RWPE2 (cell line): ENCODE measurements at regions not wholly inside any gene's neighbourhood (a gene's known extent, or its start where the extent isn't known, plus 50 kb on each side); places are given as distances from the start of the nearest gene placed in this dataset.

ENCODE experiments used
- ATAC-seq: fragments of 200-7000 bp; cut with Tn5 transposase; 3 replicates; pipeline ENCODE4 v1.9.1; 2021; ENCODE audit warnings: low read depth
- DNase-seq: peaks from one replicate; pipeline ENCODE4 v3.0.0-alpha.2; 2020; ENCODE audit warnings: low spot score
- H3K27ac ChIP-seq: fragments of 450-650 bp; 2 replicates; pipeline ENCODE4 v1.5.1; 2017; ENCODE audit warnings: mild to moderate bottlenecking; ENCODE audit not compliant: poor library complexity, severe bottlenecking
- H3K27me3 ChIP-seq: fragments of 250-450 bp; sonication (Bioruptor Pico); 2 replicates; pipeline ENCODE4 v1.5.1; 2021; ENCODE audit warnings: mild to moderate bottlenecking, moderate library complexity; ENCODE audit not compliant: insufficient read depth, poor library complexity, severe bottlenecking
- H3K36me3 ChIP-seq: fragments of 250-450 bp; sonication (Bioruptor Pico); 2 replicates; pipeline ENCODE4 v1.5.1; 2020; ENCODE audit warnings: low read depth, mild to moderate bottlenecking, moderate library complexity
- H3K4me1 ChIP-seq: fragments of 250-450 bp; sonication (Bioruptor Pico); 2 replicates; pipeline ENCODE4 v1.5.1; 2021; ENCODE audit warnings: mild to moderate bottlenecking, moderate library complexity; ENCODE audit not compliant: insufficient read depth, poor library complexity, severe bottlenecking
- H3K4me3 ChIP-seq: fragments of 250-450 bp; sonication (Bioruptor Pico); 2 replicates; pipeline ENCODE4 v1.5.1; 2021; ENCODE audit warnings: mild to moderate bottlenecking, moderate library complexity; ENCODE audit not compliant: severe bottlenecking
- H3K9me3 ChIP-seq: fragments of 250-450 bp; sonication (Bioruptor Pico); 2 replicates; pipeline ENCODE4 v1.5.1; 2021; ENCODE audit warnings: mild to moderate bottlenecking, moderate library complexity; ENCODE audit not compliant: severe bottlenecking
- CTCF ChIP-seq: fragments of 450-650 bp; IDR thresholded peaks from one replicate; pipeline ENCODE4 v1.5.1; 2017; ENCODE audit warnings: mild to moderate bottlenecking, moderate library complexity; ENCODE audit not compliant: poor library complexity, severe bottlenecking

GRCh38 chr13:59607172-59607571 lies 556.6 kb downstream of the DIAPH3 start:
- ATAC-seq, result no peak
- no peak for TF ChIP-seq CTCF
- Histone ChIP-seq H3K36me3 (no peaks in the 10 kb centered on the region), H3K9me3 (no peaks in the 10 kb centered on the region), H3K27me3 (no peaks in the 10 kb centered on the region), H3K27ac (no peak overlapping the region), H3K4me1 (no peaks in the 10 kb centered on the region), H3K4me3 (no peak overlapping the region)
- no peak for DNase-seq

- no peak overlapping the region for H3K4me3 ChIP-seq
- no peak overlapping the region for H3K27ac ChIP-seq
- no peaks in the 10 kb centered on the region for H3K36me3 ChIP-seq
- H3K9me3 ChIP-seq, result no peaks in the 10 kb centered on the region
- DNase-seq (no peak), ATAC-seq (no peak)
- no peak for TF ChIP-seq CTCF
- H3K4me1 ChIP-seq, result no peaks in the 10 kb centered on the region
- H3K27me3 ChIP-seq, result no peaks in the 10 kb centered on the region
Measured at GRCh38 chr13:59607780-59608233, 555.9 kb downstream of the DIAPH3 start.

- no peak overlapping the region for H3K4me3 ChIP-seq
- ATAC-seq (no peak), DNase-seq (no peak)
- no peak for TF ChIP-seq CTCF
- no peaks in the 10 kb centered on the region for H3K4me1 ChIP-seq
- H3K36me3 ChIP-seq, result no peaks in the 10 kb centered on the region
- no peak overlapping the region for H3K27ac ChIP-seq
- H3K9me3 ChIP-seq, result no peaks in the 10 kb centered on the region
- no peaks in the 10 kb centered on the region for H3K27me3 ChIP-seq
Measured at GRCh38 chr13:59609421-59609820, 554.3 kb downstream of the DIAPH3 start.
